Smooth muscle cell (in vitro differentiated cells): ENCODE measurements at regions not wholly inside any gene's neighbourhood (a gene's known extent, or its start where the extent isn't known, plus 50 kb on each side); places are given as distances from the start of the nearest gene placed in this dataset.

Experiments
- DNase-seq: peaks from one replicate; lab custom pipeline; 2025; ENCODE audit not compliant: unreplicated experiment; lab: John Stamatoyannopoulos, UW
- H2AFZ ChIP-seq: fragments of 200-600 bp; sonication (generic); 2 replicates; pipeline ENCODE4 v1.6.0; 2016; ENCODE audit warnings: antibody characterized with exemption, low read depth, mild to moderate bottlenecking
- H3F3A ChIP-seq: fragments of 200-600 bp; sonication (generic); 2 replicates; pipeline ENCODE4 v1.6.0; 2017; ENCODE audit warnings: antibody characterized with exemption, low read depth
- H3K27ac ChIP-seq: fragments of 200-600 bp; sonication (generic); 2 replicates; pipeline ENCODE4 v1.5.1; 2016; ENCODE audit warnings: low read depth, mild to moderate bottlenecking
- H3K27me3 ChIP-seq: fragments of 200-600 bp; sonication (generic); 2 replicates; pipeline ENCODE4 v1.6.1; 2016; ENCODE audit warnings: low read depth, mild to moderate bottlenecking
- H3K36me3 ChIP-seq: fragments of 200-600 bp; sonication (generic); 2 replicates; pipeline ENCODE4 v1.5.1; 2016; ENCODE audit warnings: low read depth
- H3K4me1 ChIP-seq: fragments of 200-600 bp; sonication (generic); 2 replicates; pipeline ENCODE4 v1.5.1; 2016; ENCODE audit warnings: low read depth
- H3K4me2 ChIP-seq: fragments of 200-600 bp; sonication (generic); 2 replicates; pipeline ENCODE4 v1.6.0; 2016; ENCODE audit warnings: mild to moderate bottlenecking
- H3K4me3 ChIP-seq: fragments of 200-600 bp; sonication (generic); 2 replicates; pipeline ENCODE4 v1.5.1; 2016; ENCODE audit warnings: mild to moderate bottlenecking
- H3K79me2 ChIP-seq: fragments of 200-600 bp; sonication (generic); 2 replicates; pipeline ENCODE4 v1.6.0; 2016; ENCODE audit warnings: low read depth, mild to moderate bottlenecking
- H3K9ac ChIP-seq: fragments of 200-600 bp; sonication (generic); 2 replicates; pipeline ENCODE4 v1.6.0; 2016; ENCODE audit warnings: low read depth
- H3K9me3 ChIP-seq: fragments of 200-600 bp; sonication (generic); replicated peaks from 2 replicates; pipeline ENCODE4 v1.5.1; 2016; ENCODE audit warnings: low read depth
- H4K20me1 ChIP-seq: fragments of 200-600 bp; sonication (generic); 2 replicates; pipeline ENCODE4 v1.6.0; 2016; ENCODE audit warnings: low read depth
- CTCF ChIP-seq: fragments of 200-600 bp; sonication (generic); IDR thresholded peaks from 2 replicates; pipeline ENCODE4 v1.5.1; 2017; ENCODE audit warnings: borderline replicate concordance, mild to moderate bottlenecking, antibody characterized with exemption; ENCODE audit not compliant: insufficient read depth, poor library complexity, severe bottlenecking
- WGBS: methylation state at CpG from one replicate; pipeline ENCODE4 v1.1.7; 2016; ENCODE audit warnings: low lambda C conversion rate; 5-methylcytosine and 5-hydroxymethylcytosine counted together

- no peak for DNase-seq
- Histone ChIP-seq H3K4me2 (no peak overlapping the region), H3K9ac (no peak overlapping the region), H3K36me3 (no peaks in the 10 kb centered on the region), H4K20me1 (no peaks in the 10 kb centered on the region), H3K79me2 (no peaks in the 10 kb centered on the region), H3K27ac (peak overlapping the region; percentile 15), H3F3A (no peaks in the 10 kb centered on the region), H3K9me3 (no peaks in the 10 kb centered on the region), H3K27me3 (no peaks in the 10 kb centered on the region), H3K4me3 (no peak overlapping the region), H2AFZ (peak overlapping the region; percentile 24), H3K4me1 (no peaks in the 10 kb centered on the region)
- no peak for TF ChIP-seq CTCF
- 90% methylated on average over 3 of the region's 3 CpGs for WGBS
Measured at GRCh38 chr7:77479536-77480088, 57.5 kb upstream of the PTPN12 start.

- Histone ChIP-seq H3K79me2 (no peaks in the 10 kb centered on the region), H3K27me3 (no peaks in the 10 kb centered on the region), H3F3A (no peaks in the 10 kb centered on the region), H3K9me3 (no peaks in the 10 kb centered on the region), H3K4me3 (no peak overlapping the region), H3K4me1 (no peaks in the 10 kb centered on the region), H3K36me3 (no peaks in the 10 kb centered on the region), H4K20me1 (no peaks in the 10 kb centered on the region), H3K4me2 (no peak overlapping the region), H3K27ac (no peak overlapping the region), H3K9ac (no peak overlapping the region), H2AFZ (no peak overlapping the region)
- TF ChIP-seq CTCF, result no peak
- 41% methylated on average over 3 of the region's 3 CpGs for WGBS
- no peak for DNase-seq
Measured at GRCh38 chr7:77476871-77477270, 60.2 kb upstream of the PTPN12 start.

GRCh38 chr7:77475181-77475580, 59.0 kb upstream of the GSAP start:
- Histone ChIP-seq H3K27ac (no peak overlapping the region), H3K36me3 (no peaks in the 10 kb centered on the region), H3K9me3 (no peaks in the 10 kb centered on the region), H4K20me1 (no peaks in the 10 kb centered on the region), H3K4me3 (no peak overlapping the region), H3K27me3 (no peaks in the 10 kb centered on the region), H3F3A (no peaks in the 10 kb centered on the region), H3K79me2 (no peaks in the 10 kb centered on the region), H2AFZ (no peak overlapping the region), H3K4me2 (no peak overlapping the region), H3K9ac (no peak overlapping the region), H3K4me1 (no peaks in the 10 kb centered on the region)
- no peak for TF ChIP-seq CTCF
- no peak for DNase-seq

GRCh38 chr7:77474756-77475155, 58.6 kb upstream of the GSAP start:
- DNase-seq, result no peak
- 88% methylated on average over 3 of the region's 3 CpGs for WGBS
- TF ChIP-seq CTCF, result no peak

More at GRCh38 chr7:77474756-77475155, 58.6 kb upstream of the GSAP start:
- Histone ChIP-seq H3F3A (no peaks in the 10 kb centered on the region), H3K27me3 (no peaks in the 10 kb centered on the region), H3K36me3 (no peaks in the 10 kb centered on the region), H3K4me2 (no peak overlapping the region), H3K9me3 (no peaks in the 10 kb centered on the region), H3K9ac (no peak overlapping the region), H3K27ac (no peak overlapping the region), H3K4me3 (no peak overlapping the region), H3K4me1 (no peaks in the 10 kb centered on the region), H2AFZ (no peak overlapping the region), H3K79me2 (no peaks in the 10 kb centered on the region), H4K20me1 (no peaks in the 10 kb centered on the region)
